GM20431 (cell line): ENCODE measurements at regions not wholly inside any gene's neighbourhood (a gene's known extent, or its start where the extent isn't known, plus 50 kb on each side); places are given as distances from the start of the nearest gene placed in this dataset.

Source experiments
- in situ Hi-C: fragments of 300-500 bp; cut with MseI, MboI; formaldehyde crosslinking; loops from one replicate; pipeline ENCODE4 v1.15.0; 2020; ENCODE audit warnings: low sequenced_read_pairs; ENCODE audit not compliant: unreplicated experiment

DNA sequence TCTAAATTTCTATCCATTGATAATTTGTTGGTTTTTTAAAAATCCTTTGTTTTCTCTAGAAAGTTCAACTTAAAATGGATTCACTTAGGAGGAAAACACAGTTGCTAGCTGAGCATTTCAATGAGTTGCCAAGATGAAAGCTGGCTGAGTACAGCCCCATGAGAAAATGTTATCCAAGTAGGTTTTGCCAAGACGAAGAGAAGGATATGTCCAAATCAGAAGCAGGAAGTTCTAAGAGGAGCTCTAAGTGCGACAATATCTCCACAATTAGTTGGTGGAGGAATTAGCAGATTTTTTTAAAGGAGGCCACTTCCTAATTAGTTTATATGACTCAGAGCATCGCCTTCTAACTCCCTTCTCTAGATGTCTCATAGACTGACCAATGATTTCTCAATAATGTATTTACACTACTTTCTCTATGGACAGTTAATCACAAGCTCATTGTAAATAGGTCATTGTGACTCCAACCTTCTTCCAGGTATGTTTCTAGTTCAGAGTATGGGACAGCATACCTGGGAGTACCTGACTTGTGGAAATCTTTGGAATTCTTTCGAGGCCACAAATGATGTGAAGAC lies 873.3 kb upstream of the SOX9 start:
- in situ Hi-C loops: no loop called here

DNA sequence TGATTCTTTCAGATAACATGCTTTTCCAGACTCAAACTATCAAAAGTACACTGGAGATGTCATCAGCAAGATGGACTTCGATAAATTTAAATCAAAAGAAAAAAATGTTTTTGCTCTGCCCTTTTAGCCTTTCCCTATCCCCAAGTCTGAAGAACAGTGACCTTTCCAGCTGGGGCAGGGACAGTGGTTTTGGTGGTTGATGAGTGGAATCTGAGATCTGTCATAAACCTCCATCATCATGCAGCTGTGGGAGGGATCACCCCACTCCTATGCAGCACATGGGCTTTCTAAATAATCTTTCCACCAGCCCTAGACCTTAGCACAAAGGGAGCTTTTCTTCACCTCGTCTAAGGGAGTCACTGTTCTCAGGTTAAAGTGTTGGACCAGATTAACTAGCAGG lies 869.5 kb upstream of the SOX9 start:
- in situ Hi-C loops: no loop called here

DNA sequence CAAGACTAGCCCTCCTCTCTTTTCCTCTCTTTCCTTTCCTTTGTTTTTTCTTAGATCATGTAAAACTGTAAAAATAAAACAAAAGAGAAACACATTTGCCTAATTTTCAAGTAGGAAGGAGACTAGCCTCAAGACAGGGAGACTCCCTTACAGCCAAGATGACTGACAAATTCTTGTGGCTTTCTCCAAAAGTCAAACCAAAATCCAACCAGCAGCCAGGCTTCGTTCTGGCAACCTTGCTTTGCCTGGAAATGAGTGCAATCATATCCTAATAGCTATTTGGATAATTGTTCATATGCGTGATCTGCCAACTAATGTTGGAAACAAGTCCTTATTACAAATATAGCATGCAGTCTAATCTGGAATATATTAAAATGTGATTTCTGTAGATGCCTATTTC lies 868.9 kb upstream of the SOX9 start:
- in situ Hi-C loops: no loop called here

DNA sequence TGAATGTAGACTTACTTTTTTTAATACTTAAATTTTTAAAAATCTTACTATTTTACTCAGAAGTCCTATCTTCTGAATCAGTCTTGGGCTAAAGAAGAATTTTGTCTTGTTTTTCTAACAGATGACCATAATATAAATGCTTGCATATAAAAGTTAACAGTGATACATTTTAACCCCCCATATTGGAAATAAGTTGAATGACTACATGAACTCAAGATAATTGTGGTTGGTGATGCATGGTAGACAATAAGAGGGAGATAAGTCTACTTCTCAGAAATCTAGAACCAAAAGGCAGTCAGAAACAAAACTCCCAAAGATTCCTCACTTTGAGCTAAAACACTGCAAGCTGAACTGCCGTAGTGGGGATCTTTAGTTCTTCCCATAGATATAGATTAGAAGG lies 868.4 kb upstream of the SOX9 start:
- in situ Hi-C loops: no loop called here

DNA sequence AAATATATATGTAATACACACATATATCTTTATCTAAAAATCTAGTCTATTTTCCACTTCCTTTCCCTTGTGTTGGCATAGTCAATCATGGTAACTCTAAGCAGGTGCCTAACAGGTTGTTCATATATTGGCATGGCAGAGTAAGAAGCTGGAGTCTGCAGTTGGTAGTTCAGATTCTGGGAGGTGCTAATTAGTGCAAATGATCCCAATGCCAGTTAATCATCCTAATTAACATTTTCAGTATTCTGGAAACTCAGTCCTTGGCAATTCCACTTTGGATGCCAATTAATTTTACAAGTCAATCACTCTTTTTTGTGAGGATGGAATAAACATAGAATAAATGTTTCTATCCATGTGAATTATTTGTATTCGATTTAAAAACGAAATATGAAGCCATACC lies 863.7 kb upstream of the SOX9 start:
- in situ Hi-C loops: no loop called here

DNA sequence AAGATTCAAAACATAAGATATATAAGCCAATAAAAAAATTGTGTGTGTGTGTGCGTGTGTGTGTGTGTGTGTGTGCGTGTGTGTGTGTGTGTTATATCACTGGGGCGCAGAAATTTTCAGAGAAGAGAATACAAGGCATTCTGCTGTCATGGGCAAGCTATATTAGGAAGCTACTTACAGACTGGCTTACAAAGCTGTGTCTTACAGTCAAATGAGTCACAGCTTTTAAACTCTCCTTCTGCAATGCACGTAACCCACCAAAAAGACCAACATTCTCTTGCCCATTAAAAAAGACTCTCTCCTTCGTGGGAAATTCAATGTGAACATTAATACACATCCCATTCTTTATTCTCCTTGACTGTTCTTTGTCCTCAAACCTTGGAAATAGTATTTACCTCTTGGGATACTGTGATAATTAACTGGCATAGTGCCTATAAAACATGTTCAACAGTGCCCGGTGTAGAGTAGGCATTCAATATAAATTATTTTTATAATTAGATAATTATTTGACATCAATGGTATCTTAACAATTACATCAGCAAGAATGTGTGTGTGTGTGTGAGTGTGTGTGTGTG lies 860.4 kb upstream of the SOX9 start:
- in situ Hi-C loops: no loop called here

DNA sequence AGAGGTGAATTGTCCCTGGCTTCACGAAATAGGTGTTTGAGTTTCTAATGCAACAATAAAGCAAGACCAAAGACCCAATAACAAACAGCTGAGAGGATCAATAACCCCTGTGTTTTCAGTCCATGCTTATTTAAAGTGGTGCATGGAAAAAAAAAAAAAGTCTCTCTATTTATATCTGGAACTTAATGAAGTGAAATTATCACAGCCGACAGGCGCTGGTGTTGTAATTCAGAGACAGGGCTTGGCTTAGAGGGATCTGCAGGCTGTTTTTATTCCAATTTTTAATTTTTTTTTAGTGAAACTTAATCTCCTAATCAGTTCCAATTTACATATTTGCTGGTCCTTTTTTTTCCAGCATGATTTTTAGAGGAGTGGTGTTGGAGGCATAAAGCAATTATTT lies 858.2 kb upstream of the SOX9 start:
- in situ Hi-C loops: no loop called here

DNA sequence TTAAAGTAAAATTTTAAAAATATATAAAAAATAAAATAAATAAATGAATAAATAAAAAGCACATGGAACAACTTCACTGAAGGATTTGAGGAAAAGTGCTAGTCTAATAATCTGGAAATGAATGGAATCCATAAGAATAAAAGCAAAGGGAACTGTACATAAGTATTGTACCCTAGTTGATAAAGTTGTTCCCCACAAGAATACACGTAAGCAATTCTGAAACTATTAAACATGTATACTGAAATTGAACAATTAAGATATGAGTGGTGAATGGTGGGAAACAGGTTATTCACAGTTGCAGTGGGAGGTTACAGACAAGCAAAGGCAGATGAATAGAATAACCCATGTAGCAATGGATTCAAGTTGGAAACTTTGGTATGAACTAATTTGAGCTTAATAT lies 853.2 kb upstream of the SOX9 start:
- in situ Hi-C loops: no loop called here

DNA sequence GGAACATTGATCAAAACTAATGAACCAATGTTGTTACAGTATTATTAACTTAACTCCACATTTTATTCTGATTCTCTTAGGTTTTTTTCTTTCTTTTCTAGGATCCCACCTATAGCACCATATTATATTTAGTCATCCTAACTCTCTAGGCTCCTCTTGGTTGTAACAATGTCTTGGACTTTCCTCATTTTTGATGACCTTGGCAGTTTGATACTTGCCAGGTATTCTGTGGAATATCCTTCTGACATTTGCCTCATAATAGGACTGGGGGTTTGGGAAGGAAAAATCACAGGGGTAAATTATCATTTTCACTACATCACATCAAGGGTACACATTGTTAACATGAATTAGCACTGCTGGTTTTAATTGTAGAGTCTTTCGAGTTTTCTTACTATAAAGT lies 851.6 kb upstream of the SOX9 start:
- in situ Hi-C loops: no loop called here

DNA sequence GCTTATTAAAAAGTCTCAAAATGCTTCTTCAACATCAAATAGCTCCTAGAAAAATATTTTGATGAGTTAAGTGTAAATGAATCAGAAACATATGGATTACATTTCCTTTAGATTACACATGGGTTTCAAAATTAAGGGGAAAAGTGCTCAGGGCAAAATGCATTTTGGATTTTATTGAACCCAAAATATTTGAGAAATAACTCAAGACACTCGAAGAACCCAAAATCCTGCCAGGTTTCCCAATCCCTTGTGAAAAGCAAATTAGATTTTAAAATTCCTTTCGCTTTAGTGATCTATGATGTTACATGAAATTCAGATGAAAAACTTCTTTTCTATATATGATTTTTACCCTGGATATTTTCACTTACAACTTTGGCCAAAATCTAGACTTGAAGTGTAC lies 847.4 kb upstream of the SOX9 start:
- in situ Hi-C loops: no loop called here

DNA sequence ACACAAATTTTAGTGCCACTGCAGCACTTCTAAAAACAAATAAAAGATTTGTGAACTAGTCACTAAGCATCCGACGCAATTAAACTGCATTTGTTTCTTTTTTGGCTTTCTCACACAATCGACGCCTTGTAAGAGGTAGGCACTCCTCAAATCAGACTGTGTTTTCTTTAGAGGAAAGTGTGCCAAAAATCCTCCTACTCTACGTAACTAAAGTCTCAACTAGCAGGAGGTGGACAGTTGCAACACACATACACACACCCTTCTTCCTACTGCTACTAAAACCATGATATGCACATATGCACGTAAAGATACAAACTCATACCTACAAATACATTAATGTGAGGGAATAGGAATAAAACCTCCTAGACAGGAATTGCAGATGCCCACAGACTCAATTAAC lies 844.7 kb upstream of the SOX9 start:
- in situ Hi-C loops: no loop called here

DNA sequence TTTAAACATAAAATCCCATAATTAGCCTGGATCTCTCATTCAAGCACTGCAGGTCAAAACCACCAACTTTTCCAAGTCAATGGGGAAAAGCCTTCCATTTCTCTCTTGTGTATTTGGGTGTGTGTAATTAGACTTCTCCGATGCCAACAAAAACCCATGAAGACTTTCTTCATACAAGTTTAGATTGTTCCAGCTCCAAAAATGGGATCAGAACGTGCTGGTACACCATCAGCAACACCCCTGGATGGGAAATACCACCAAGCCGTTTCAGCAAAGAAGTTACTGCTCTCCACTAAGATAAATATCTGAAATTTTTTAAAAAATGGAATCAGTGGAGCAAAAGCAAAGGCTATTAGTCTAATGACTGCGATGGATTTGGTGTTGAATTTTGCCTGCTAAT lies 837.3 kb upstream of the SOX9 start:
- in situ Hi-C loops: no loop called here

DNA sequence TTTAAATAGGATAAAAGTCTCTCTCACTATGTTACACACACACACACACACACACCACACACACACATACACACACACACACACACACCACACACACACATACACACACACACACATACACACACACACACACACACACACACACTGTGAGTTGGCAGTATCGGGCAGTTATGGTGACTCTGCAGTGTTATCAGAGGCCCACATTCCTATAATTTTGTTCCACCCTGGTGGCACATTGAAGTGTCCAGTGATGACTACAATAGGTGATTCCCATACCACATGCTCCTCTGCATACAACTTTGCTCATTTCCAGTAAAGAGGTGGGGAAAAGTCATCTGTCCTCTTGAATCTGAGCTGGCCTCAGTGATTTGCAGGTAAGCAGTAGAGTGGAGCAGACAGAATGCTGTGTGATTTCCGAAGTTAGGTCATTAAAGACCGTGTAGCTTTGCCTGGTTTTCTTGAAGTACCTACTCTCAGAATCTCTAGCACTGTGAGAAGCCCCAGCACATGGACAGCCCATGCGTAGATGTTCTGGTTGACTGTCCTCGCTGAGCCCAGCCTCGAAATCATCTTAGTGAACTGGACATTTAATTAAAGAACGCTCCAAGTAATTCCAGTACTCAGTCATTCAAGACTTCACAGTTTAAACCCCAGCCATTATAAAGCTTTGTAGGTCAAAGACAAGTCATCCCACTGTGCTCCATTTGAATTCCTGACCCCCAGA lies 836.6 kb upstream of the SOX9 start:
- in situ Hi-C loops: no loop called here

DNA sequence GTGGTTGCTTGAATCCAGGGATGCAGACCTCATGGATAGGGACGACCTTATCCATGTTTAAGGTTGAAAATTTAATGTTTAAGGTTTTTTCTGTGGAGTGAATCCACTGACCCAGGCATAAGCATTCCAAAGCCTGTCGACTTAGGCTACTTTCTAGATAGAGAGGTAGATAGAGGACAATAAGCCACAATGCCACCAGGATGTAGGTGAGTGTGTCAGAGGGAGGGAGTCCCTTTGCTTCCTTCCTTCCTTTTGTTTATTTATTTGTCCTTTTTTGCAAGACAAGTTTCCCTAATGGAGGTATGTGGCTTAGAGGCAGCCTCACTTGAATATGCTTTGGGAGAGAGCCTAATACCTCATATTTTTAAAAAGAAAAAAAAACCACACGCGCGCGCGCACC lies 834.2 kb upstream of the SOX9 start:
- in situ Hi-C loops: no loop called here

DNA sequence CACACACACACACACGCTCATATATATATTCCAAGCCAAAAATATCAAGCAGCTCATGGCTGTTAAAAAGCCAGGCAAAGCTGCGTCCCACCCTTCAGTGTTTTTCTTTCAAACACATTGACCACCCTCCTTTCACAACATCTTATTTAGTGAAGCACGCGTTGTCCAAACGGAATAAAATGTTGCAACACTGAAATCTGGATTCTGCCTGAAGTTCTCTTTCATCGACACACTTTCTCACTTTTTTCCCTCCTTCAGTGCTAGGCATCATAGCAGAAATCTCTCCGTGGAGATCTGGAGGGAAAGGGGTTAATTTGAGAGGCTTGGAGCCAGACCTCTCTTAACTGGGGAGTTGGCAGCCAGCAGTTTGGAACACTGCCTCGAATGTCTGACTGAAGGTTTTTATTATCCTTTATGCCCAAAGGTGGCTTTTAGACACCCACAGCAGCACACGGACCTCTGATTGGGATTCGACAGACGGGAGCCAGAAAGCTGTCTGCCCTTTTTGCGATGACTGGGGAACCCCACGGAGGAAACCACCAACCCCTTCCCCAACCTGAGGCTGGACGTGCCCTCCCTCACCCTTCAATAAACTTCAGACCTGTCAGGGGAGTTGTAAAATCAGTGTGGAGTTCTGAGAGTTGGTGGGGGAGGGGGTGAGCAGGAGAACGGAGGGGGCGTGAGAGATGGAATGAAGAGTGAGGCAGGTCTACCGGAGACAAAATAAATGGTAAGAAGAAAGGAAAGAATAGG lies 833.6 kb upstream of the SOX9 start:
- in situ Hi-C loops: no loop called here

DNA sequence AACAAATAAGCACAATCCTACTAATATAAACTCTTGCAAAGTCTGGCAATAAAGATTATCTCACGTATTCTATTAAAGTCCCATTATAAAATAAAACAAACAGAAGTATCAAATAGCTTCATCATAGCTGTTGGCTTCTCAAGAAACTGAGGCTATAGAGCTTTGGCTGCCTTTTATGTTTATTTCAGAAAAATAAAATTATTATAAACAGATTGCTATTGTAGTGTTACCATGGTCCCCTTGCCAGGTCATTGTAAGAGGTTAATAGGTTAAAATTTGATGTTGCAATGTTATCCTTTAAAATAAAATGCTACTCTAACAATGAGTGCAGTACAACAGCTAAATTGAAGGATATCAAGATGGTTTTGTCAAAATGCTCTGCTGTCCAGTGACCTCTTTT lies 828.8 kb upstream of the SOX9 start:
- in situ Hi-C loops: no loop called here

DNA sequence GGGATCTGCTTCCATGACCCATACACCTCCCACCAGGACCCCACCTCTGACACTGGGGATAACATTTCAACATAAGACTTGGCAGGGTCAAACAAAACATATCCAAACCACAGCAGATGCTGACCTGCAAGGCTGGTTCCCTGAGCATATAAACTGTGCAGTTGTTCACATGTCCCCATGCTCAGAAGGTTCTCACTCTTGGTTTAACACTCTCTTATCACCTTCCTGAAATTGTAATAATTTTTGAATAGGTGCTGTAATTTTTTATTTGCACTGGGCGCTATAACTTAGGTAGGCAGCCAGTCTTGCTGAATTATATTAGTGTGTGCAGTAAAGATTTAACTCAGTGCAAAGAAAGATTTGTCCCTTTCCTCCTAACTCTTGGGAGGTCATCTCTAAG lies 824.8 kb upstream of the SOX9 start:
- in situ Hi-C loops: no loop called here

DNA sequence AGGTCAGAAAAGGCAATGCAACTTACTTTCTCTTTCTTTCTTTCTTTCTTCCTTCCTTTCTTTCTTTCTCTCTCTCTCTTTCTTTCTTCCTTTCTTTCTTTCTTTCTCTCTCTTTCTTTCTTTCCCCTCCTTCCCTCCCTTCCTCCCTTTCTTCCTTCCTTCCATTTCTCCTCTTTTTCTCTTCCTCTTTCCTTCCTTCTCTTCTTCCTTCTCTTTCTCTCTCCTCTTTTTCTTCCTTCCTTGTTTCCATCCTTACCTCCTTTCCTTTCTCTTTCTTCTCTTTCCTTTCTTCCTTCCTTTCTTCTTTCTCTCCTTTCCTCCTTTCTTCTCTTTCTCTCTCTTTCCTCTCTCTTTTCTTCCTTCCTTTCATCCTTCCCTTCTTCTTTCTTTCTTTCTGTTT lies 819.8 kb upstream of the SOX9 start:
- in situ Hi-C loops: no loop called here

DNA sequence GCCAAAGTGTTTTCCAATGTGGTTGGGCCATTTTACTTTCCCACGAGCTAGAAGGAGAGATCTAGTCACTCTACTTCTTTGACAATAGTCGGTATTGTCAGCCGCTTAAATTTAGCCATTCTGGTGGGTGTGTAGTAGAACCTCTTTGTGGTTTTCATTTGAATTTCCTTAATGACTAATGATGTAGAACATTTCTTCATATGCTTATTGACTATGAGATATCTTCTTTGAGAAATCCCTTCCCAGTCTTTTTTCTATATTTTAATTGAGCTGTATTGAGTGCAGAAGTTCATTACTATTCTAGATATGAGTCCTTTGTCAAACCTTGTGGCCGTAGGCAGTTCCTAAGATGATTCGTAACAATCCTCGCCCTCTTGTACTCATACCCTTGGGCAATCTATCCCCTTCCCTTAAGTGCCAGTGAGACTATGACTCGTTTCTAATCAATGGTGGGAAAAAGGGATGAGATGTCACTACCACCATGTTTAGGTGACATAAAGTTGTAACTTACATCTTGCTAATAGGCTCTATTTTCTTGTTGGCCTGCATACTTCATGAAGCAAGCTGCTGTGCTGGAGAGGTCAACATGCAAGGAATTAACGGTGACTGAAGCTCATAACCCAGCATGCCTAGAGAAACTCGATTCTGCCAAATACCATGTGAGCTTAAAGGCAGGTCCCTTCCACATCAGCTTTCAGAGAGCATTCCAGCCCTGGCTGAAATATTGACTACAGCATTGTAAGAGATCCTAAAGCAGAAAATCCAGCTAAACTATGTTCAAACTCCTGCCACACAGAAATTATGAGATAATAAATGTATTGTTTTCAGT lies 817.9 kb upstream of the SOX9 start:
- in situ Hi-C loops: no loop called here

DNA sequence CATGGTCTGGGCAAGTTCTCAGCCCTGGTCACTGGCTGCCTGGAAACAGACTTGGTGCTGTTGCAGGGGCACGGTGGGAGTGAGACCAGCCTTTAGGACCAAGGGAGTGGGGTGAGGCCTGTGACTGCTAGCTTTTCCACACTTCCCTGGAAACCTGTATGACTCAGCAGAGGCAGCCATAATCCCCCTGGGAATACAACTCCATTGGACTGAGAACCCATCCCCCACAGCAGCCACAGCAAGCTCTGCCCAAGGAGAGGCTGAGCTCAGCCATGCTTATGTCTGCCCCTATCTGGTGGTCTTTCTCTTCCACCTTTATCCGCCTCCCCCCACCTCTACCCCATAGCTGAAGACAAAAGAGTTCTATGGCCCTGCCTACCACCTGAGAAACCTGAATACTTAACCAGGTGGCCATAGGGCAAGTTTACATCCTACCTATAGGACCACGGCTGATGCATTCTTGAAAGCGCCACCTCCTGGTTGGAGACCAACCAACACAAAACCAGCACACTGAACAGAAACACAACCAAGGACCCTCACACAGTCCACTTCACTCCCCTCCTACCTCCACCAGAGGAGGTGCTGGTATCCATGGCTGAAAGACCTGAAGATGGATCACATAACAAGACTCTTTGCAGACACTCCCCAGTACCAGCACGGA lies 816.2 kb upstream of the SOX9 start:
- in situ Hi-C loops: no loop called here
